Ishikawa (cell line): ENCODE measurements at regions not wholly inside any gene's neighbourhood (a gene's known extent, or its start where the extent isn't known, plus 50 kb on each side); places are given as distances from the start of the nearest gene placed in this dataset.

Source experiments
- CEBPB ChIP-seq: IDR thresholded peaks from 2 replicates; pipeline ENCODE4 v1.6.1; 2012
- CREB1 ChIP-seq: IDR thresholded peaks from 2 replicates; pipeline ENCODE4 v1.6.1; 2012; ENCODE audit warnings: low read depth
- EGR1 ChIP-seq: IDR thresholded peaks from 2 replicates; pipeline ENCODE4 v1.6.1; 2012
- EP300 ChIP-seq: IDR thresholded peaks from 2 replicates; pipeline ENCODE4 v1.6.1; 2012; ENCODE audit warnings: borderline replicate concordance
- FOXM1 ChIP-seq: IDR thresholded peaks from 2 replicates; pipeline ENCODE4 v1.6.1; 2012; ENCODE audit warnings: low read depth, borderline replicate concordance
- NFIC ChIP-seq: IDR thresholded peaks from 2 replicates; pipeline ENCODE4 v1.6.1; 2012
- RAD21 ChIP-seq: IDR thresholded peaks from 2 replicates; pipeline ENCODE4 v1.6.1; 2012; ENCODE audit warnings: low read depth
- TAF1 ChIP-seq: IDR thresholded peaks from 2 replicates; pipeline ENCODE4 v1.6.1; 2012; ENCODE audit warnings: low read depth, mild to moderate bottlenecking
- TCF12 ChIP-seq: IDR thresholded peaks from 2 replicates; pipeline ENCODE4 v1.6.1; 2012; ENCODE audit warnings: low read depth
- TEAD4 ChIP-seq: IDR thresholded peaks from 2 replicates; pipeline ENCODE4 v1.6.1; 2012
- YY1 ChIP-seq: IDR thresholded peaks from 2 replicates; pipeline ENCODE4 v1.6.1; 2012; ENCODE audit warnings: low read depth
- ZBTB7A ChIP-seq: IDR thresholded peaks from 2 replicates; pipeline ENCODE4 v1.6.1; 2012; ENCODE audit warnings: low read depth
- TF ChIP-seq, protein P1 (sequence below): IDR thresholded peaks from 2 replicates; pipeline ENCODE4 v1.6.1; 2012; ENCODE audit warnings: low read depth, mild to moderate bottlenecking
- TF ChIP-seq, protein P2 (sequence below): IDR thresholded peaks from 2 replicates; pipeline ENCODE4 v1.6.1; 2012
- TF ChIP-seq, protein P3 (sequence below): IDR thresholded peaks from 2 replicates; pipeline ENCODE4 v1.6.1; 2012

DNA sequence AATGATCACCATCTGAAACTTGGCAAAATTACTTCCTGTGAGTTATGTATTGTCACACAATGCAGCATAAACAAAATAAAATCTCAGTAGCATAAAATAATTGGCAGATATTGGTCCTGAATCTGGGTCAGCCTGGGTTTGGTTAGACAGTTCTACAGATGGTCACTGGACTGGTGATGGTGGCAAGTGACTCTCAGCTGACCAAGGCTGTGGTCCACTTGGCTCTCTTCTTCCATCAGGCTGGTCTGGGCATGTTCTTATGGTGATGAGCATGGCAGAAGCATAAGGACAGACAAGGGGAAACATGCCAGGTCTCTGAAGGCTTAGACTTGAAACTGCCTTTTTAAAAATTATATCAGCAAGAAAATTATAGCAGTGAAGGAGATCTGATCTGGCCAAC lies 1205.0 kb upstream of the EPHA6 start:
- no peak for TF ChIP-seq TCF12
- no peak for TF ChIP-seq RAD21
- no peak for TF ChIP-seq EGR1
- TF ChIP-seq, protein P1, sequence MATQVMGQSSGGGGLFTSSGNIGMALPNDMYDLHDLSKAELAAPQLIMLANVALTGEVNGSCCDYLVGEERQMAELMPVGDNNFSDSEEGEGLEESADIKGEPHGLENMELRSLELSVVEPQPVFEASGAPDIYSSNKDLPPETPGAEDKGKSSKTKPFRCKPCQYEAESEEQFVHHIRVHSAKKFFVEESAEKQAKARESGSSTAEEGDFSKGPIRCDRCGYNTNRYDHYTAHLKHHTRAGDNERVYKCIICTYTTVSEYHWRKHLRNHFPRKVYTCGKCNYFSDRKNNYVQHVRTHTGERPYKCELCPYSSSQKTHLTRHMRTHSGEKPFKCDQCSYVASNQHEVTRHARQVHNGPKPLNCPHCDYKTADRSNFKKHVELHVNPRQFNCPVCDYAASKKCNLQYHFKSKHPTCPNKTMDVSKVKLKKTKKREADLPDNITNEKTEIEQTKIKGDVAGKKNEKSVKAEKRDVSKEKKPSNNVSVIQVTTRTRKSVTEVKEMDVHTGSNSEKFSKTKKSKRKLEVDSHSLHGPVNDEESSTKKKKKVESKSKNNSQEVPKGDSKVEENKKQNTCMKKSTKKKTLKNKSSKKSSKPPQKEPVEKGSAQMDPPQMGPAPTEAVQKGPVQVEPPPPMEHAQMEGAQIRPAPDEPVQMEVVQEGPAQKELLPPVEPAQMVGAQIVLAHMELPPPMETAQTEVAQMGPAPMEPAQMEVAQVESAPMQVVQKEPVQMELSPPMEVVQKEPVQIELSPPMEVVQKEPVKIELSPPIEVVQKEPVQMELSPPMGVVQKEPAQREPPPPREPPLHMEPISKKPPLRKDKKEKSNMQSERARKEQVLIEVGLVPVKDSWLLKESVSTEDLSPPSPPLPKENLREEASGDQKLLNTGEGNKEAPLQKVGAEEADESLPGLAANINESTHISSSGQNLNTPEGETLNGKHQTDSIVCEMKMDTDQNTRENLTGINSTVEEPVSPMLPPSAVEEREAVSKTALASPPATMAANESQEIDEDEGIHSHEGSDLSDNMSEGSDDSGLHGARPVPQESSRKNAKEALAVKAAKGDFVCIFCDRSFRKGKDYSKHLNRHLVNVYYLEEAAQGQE: no peak
- no peak for TF ChIP-seq CEBPB
- TF ChIP-seq, protein P2, sequence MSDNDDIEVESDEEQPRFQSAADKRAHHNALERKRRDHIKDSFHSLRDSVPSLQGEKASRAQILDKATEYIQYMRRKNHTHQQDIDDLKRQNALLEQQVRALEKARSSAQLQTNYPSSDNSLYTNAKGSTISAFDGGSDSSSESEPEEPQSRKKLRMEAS: no peak
- TF ChIP-seq, protein P3, sequence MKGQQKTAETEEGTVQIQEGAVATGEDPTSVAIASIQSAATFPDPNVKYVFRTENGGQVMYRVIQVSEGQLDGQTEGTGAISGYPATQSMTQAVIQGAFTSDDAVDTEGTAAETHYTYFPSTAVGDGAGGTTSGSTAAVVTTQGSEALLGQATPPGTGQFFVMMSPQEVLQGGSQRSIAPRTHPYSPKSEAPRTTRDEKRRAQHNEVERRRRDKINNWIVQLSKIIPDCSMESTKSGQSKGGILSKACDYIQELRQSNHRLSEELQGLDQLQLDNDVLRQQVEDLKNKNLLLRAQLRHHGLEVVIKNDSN: no peak
- TF ChIP-seq ZBTB7A: no peak
- TF ChIP-seq TEAD4: no peak
- TF ChIP-seq TAF1: no peak
- no peak for TF ChIP-seq FOXM1
- no peak for TF ChIP-seq CREB1
- TF ChIP-seq YY1: no peak
- no peak for TF ChIP-seq EP300
- TF ChIP-seq NFIC: no peak

DNA sequence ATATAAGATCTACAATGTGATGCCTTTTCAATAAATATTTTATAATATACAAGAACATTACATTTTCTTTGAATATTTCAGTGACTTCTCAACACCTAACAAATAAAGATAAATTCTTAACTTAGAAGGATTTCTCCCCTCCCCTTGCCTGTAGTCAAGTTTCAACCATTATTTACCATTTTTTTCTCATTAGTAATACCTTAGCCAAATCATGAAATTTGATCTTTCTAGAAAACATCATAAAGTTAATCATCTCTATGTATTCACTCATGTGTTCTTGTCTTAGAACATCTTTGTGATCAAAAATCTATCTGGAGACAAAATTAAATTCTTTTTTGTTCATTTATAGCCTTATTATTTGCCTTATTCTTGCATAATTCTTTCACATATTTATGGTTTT lies 1201.8 kb upstream of the EPHA6 start:
- no peak for TF ChIP-seq RAD21
- TF ChIP-seq TEAD4: no peak
- TF ChIP-seq CEBPB: no peak
- no peak for TF ChIP-seq EP300
- no peak for TF ChIP-seq ZBTB7A
- TF ChIP-seq CREB1: no peak
- no peak for TF ChIP-seq FOXM1
- no peak for TF ChIP-seq YY1
- no peak for TF ChIP-seq EGR1

DNA sequence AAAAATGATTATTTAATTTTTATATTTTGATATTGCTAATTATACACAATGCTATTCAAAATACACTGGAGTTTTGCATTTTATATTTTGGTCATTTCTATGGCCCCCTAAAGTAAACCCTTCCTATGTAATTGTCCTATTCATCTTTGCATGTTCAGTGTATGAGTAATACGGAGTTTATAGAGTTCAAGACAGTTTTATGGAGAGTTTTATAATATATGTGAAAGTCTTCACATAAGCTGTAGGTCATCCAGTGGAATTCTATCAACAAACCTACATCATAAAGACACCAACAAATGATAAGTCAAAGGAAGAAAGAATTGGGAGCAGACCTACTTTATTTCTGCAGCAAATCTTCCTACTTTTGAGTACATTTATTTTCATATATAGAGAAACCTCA lies 1200.4 kb upstream of the EPHA6 start:
- no peak for TF ChIP-seq FOXM1
- TF ChIP-seq ZBTB7A: no peak
- no peak for TF ChIP-seq CEBPB
- TF ChIP-seq YY1: no peak
- no peak for TF ChIP-seq NFIC
- TF ChIP-seq, protein P3: no peak
- no peak for TF ChIP-seq TCF12
- no peak for TF ChIP-seq TAF1
- no peak for TF ChIP-seq RAD21
- no peak for TF ChIP-seq CREB1
- TF ChIP-seq, protein P2: no peak
- no peak for TF ChIP-seq TEAD4

DNA sequence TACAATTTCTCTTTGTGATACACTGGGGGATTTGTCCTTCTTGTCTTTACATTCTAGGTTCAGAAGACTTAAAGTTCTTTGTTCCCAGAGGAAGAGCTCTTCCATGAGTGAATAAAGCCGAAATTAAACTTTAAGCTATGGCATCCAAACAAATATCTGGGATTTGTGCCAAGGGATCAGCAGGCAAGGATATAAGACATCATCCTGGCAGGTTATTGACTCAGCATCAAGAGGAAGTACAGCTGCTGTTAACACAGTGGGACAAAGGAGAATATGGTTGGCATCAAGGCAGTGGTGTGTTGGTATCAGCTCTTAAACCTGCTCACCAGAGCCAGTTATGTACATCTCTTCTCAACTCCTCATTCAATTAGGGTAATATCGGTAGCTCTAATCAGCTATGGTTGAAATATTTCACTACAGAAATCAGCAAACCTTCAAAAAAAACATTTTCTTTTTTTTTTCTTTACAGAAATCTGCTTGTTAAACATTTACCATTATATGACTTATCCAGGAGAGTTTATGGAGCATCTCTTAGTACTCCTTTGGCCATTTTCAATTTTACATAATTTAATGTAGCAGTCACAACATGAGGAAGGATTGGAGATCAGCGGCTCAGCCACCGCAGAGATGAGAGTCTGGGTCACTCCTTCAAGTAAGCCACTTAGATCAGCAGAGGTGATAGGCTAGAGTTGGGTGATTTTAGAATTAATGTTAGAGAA lies 1198.6 kb upstream of the EPHA6 start:
- TF ChIP-seq FOXM1: no peak
- no peak for TF ChIP-seq TEAD4
- TF ChIP-seq CEBPB: no peak
- TF ChIP-seq, protein P2: no peak
- TF ChIP-seq ZBTB7A: no peak

DNA sequence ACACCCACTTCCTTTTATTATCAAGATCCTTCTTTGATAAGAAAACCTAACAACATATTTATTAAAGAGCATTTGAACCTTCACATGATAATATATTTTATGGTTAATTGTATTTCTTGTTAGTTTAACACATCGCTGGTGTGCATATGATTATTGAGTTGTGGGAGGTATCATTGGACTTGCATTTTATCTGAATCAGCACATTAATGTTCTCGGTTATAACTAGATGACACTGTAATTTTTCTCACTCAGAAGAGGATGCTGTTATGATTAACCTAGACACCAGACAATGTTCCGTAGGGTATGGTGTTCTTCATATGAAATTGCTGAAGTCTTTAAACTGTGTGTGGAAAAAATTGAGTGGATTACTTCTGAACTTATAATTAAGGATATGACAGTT lies 1188.3 kb upstream of the EPHA6 start:
- TF ChIP-seq EP300 (no peak), YY1 (no peak)
- TF ChIP-seq, protein P3: no peak

DNA sequence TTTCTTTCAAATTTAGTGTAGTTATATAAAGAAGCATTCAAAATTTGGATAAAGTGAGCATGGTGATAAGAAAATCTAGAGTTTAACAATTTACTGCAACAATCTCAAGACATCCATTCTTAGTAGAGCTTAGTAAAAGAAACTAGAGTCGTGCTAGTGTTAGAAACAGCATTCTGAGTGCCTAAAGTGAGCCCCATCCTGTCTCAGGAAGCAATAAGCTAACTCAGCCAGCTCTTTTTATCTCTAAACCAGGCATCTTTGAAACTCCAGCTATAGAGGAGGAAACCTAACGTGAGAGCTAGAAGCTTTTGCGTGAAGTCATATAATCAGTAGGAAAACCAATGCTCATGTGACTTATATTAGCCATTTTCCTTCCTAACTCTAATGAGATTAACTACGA lies 1187.1 kb upstream of the EPHA6 start:
- TF ChIP-seq TCF12 (no peak), ZBTB7A (no peak), RAD21 (no peak), FOXM1 (no peak), NFIC (no peak), EGR1 (no peak), YY1 (no peak), TEAD4 (no peak), CREB1 (no peak)
- TF ChIP-seq, protein P2: no peak
- TF ChIP-seq, protein P1: no peak
